HepG2 (cell line): ENCODE measurements at regions not wholly inside any gene's neighbourhood (a gene's known extent, or its start where the extent isn't known, plus 50 kb on each side); places are given as distances from the start of the nearest gene placed in this dataset.

ENCODE experiments used
- ATAC-seq: fragments of 200-7000 bp; cut with Tn5 transposase; 3 replicates; pipeline ENCODE4 v1.9.1; 2020; ENCODE audit warnings: mild to moderate bottlenecking, moderate library complexity
- BruUV-seq: library from RNA; stranded (reverse); fragments of 400-500 nt; replicated peaks from 2 replicates; lab custom pipeline; 2021; lab: Mats Ljungman, UMichigan
- CTCF ChIA-PET: fragments of 300-600 bp; formaldehyde crosslinking; extraction: SDS; loops from one replicate; lab custom pipeline; 2021; ENCODE audit warnings: low total read pairs, inconsistent platforms, low intra/inter-chr PET ratio; lab: Yijun Ruan, JAX
- POLR2A ChIA-PET: fragments of 350-600 bp; sonication (Branson Sonifier 250); formaldehyde crosslinking; loops from one replicate; lab custom pipeline; 2020; ENCODE audit warnings: antibody characterized with exemption, inconsistent platforms; lab: Yijun Ruan, JAX
- DNase-seq: peaks from one replicate; pipeline ENCODE4 v3.0.0-alpha.2; 2015; ENCODE audit warnings: low spot score
- FAIRE-seq: peaks from 3 replicates; lab custom pipeline; 2011; peaks lifted over from hg19 to GRCh38; lab: Jason Lieb, UNC
- H2AFZ ChIP-seq: one replicate; pipeline ENCODE4 v1.6.1; 2011; ENCODE audit warnings: low read length, inconsistent platforms
- H3K27ac ChIP-seq: fragments of 300-600 bp; 3 replicates; pipeline ENCODE4 v1.8.0; 2011; ENCODE audit warnings: mixed run types, mild to moderate bottlenecking, mixed read lengths, low read length, inconsistent platforms; ENCODE audit not compliant: insufficient read depth; ENCODE audit errors: extremely low read length
- H3K27me3 ChIP-seq, 2 experiments: fragments of 200-600 bp in 1 of 2; 2 replicates in 1 of 2; 3 replicates in 1 of 2; pipeline versions ENCODE4 v1.6.0 to v1.8.0; 2011; ENCODE audit warnings: low read length in 2 of 2, mild to moderate bottlenecking in 2 of 2, moderate library complexity in 2 of 2, inconsistent platforms in 1 of 2; ENCODE audit not compliant: insufficient read depth in 2 of 2, control insufficient read depth in 1 of 2
- H3K36me3 ChIP-seq, 2 experiments: fragments of 200-600 bp in 1 of 2; replicated peaks in 1 of 2; 2 replicates in 1 of 2; 3 replicates in 1 of 2; pipeline versions ENCODE4 v1.5.1 to v1.8.0; 2011; ENCODE audit warnings: low read length in 2 of 2, inconsistent platforms in 1 of 2; ENCODE audit not compliant: insufficient read depth in 2 of 2, control insufficient read depth in 1 of 2
- H3K4me1 ChIP-seq: 2 replicates; pipeline ENCODE4 v1.5.1; 2012; ENCODE audit warnings: low read length, inconsistent platforms; ENCODE audit not compliant: insufficient read depth
- H3K4me2 ChIP-seq: 2 replicates; pipeline ENCODE4 v1.6.0; 2011; ENCODE audit warnings: low read depth, low read length, inconsistent platforms
- H3K4me3 ChIP-seq, 3 experiments: fragments of 200-600 bp in 1 of 3; sonication (generic), shearing (Covaris generic) in 1 of 3; replicated peaks in 1 of 3; 2 replicates each; pipeline ENCODE4 v1.5.1; 2011 to 2016; ENCODE audit warnings: low read length in 3 of 3, inconsistent platforms in 2 of 3, low read depth in 2 of 3, mild to moderate bottlenecking in 2 of 3, control low read depth in 1 of 3, mixed read lengths in 1 of 3; ENCODE audit not compliant: insufficient read depth in 1 of 3
- H3K79me2 ChIP-seq: one replicate; pipeline ENCODE4 v1.6.1; 2011; ENCODE audit warnings: low read length, inconsistent platforms; ENCODE audit not compliant: insufficient read depth
- H3K9ac ChIP-seq: 2 replicates; pipeline ENCODE4 v1.6.0; 2011; ENCODE audit warnings: mild to moderate bottlenecking, low read depth, low read length, inconsistent platforms; ENCODE audit not compliant: insufficient read depth
- H3K9me3 ChIP-seq: 2 replicates; pipeline ENCODE4 v1.5.1; 2012; ENCODE audit warnings: mild to moderate bottlenecking, low read length
- H4K20me1 ChIP-seq: 2 replicates; pipeline ENCODE4 v1.6.0; 2011; ENCODE audit warnings: inconsistent platforms, mild to moderate bottlenecking, low read length, moderate library complexity; ENCODE audit not compliant: insufficient read depth
- CENPT ChIP-seq: sonication (generic); formaldehyde crosslinking; IDR thresholded peaks from 2 replicates; pipeline ENCODE4 v1.8.0; 2022; ENCODE audit warnings: low read depth, mild to moderate bottlenecking, moderate library complexity, missing genetic modification reagents
- HDAC2 ChIP-seq: sonication (generic); formaldehyde crosslinking; IDR thresholded peaks from 2 replicates; pipeline ENCODE4 v1.4.0; 2020; ENCODE audit warnings: missing genetic modification reagents
- IRX3 ChIP-seq: sonication (generic); formaldehyde crosslinking; IDR thresholded peaks from 2 replicates; pipeline ENCODE4 v1.8.1; 2023; ENCODE audit warnings: mild to moderate bottlenecking, low read depth, missing genetic modification reagents, borderline replicate concordance
- NFE2L1 ChIP-seq: sonication (generic); formaldehyde crosslinking; IDR thresholded peaks from 2 replicates; pipeline ENCODE4 v1.4.0; 2020; ENCODE audit warnings: missing genetic modification reagents, mild to moderate bottlenecking, borderline replicate concordance
- SALL1 ChIP-seq: sonication (generic); formaldehyde crosslinking; IDR thresholded peaks from 2 replicates; pipeline ENCODE4 v1.8.0; 2022; ENCODE audit warnings: mild to moderate bottlenecking, missing genetic modification reagents
- SP5 ChIP-seq: IDR thresholded peaks from 2 replicates; pipeline ENCODE4 v1.6.1; 2016; ENCODE audit warnings: low read depth, borderline replicate concordance
- TCF7 ChIP-seq: sonication (generic); IDR thresholded peaks from 2 replicates; pipeline ENCODE4 v1.6.1; 2016; ENCODE audit warnings: antibody characterized with exemption, low read depth
- ZBTB10 ChIP-seq: sonication (generic); formaldehyde crosslinking; IDR thresholded peaks from 2 replicates; pipeline ENCODE4 v1.4.0; 2020; ENCODE audit warnings: missing genetic modification reagents, borderline replicate concordance
- ZNF510 ChIP-seq: sonication (generic); formaldehyde crosslinking; IDR thresholded peaks from 2 replicates; pipeline ENCODE4 v1.4.0; 2020; ENCODE audit warnings: low read depth, mild to moderate bottlenecking, missing genetic modification reagents
- ZNF616 ChIP-seq: sonication (generic); formaldehyde crosslinking; IDR thresholded peaks from 2 replicates; pipeline ENCODE4 v1.5.0; 2020; ENCODE audit warnings: low read depth, mild to moderate bottlenecking, missing genetic modification reagents
- ZNF766 ChIP-seq: sonication (generic); formaldehyde crosslinking; IDR thresholded peaks from 2 replicates; pipeline ENCODE4 v1.5.0; 2020; ENCODE audit warnings: missing genetic modification reagents, borderline replicate concordance
- WGBS: methylation state at CpG from one replicate; pipeline ENCODE4 v1.1.6; 2017; ENCODE audit warnings: low lambda C conversion rate; 5-methylcytosine and 5-hydroxymethylcytosine counted together
- in situ Hi-C: cut with HindIII; loops from 2 replicates; pipeline ENCODE4 v1.10.0; 2017; ENCODE audit warnings: low pct_unique_long_range_greater_than_20kb; ENCODE audit not compliant: extremely low pct_ligation_motif_present
- intact Hi-C: fragments of 100-400 bp; cut with micrococcal nuclease; formaldehyde crosslinking; loops from one replicate; pipeline ENCODE4 v1.10.0; 2022; ENCODE audit not compliant: unreplicated experiment
- TF ChIP-seq, protein P1 (sequence below): sonication (generic); formaldehyde crosslinking; IDR thresholded peaks from 2 replicates; pipeline ENCODE4 v1.4.0; 2020; ENCODE audit warnings: low read depth, missing genetic modification reagents

GRCh38 chr4:123312116-123312515, 84.5 kb upstream of the SPRY1 start:
- H3K9me3 ChIP-seq, result no peaks in the 10 kb centered on the region
- peaks cover 26% of the 10 kb centered on the region for H3K4me1 ChIP-seq
- ATAC-seq (no peak), DNase-seq (no peak), FAIRE-seq (no peak)
- no peaks in the 10 kb centered on the region for H4K20me1 ChIP-seq
- H3K79me2 ChIP-seq, result no peaks in the 10 kb centered on the region
- H3K27me3 ChIP-seq, result no peaks in the 10 kb centered on the region
- TF ChIP-seq SP5 (CRISPR knock-in tag) (no peak), SALL1 (CRISPR knock-in tag) (no peak), ZNF616 (CRISPR knock-in tag) (no peak)
- H3K9ac ChIP-seq, result no peak overlapping the region
- peak overlapping the region; percentile 49 for H3K27ac ChIP-seq
- in situ Hi-C loops (no loop called here), intact Hi-C loops (no loop called here)
- no peak overlapping the region for H3K4me3 ChIP-seq
- 100% methylated on average over 1 of the region's 1 CpG for WGBS
- H3K36me3 ChIP-seq, result no peaks in the 10 kb centered on the region
- no TSS peak for BruUV-seq
- ChIA-PET CTCF (no interaction called here), POLR2A (no interaction called here)
- H2AFZ ChIP-seq, result no peak overlapping the region
- no peak overlapping the region for H3K4me2 ChIP-seq

GRCh38 chr4:123312951-123313592, 83.5 kb upstream of the SPRY1 start:
- POLR2A ChIA-PET, result no interaction called here
- no TSS peak for BruUV-seq
- WGBS, result 76% methylated on average over 10 of the region's 10 CpGs
- TF ChIP-seq HDAC2 (CRISPR knock-in tag), result no peak
- no peak for TF ChIP-seq IRX3 (CRISPR knock-in tag)
- no peak for TF ChIP-seq NFE2L1 (CRISPR knock-in tag)
- TF ChIP-seq ZBTB10 (CRISPR knock-in tag), result no peak
- TF ChIP-seq, protein P1, sequence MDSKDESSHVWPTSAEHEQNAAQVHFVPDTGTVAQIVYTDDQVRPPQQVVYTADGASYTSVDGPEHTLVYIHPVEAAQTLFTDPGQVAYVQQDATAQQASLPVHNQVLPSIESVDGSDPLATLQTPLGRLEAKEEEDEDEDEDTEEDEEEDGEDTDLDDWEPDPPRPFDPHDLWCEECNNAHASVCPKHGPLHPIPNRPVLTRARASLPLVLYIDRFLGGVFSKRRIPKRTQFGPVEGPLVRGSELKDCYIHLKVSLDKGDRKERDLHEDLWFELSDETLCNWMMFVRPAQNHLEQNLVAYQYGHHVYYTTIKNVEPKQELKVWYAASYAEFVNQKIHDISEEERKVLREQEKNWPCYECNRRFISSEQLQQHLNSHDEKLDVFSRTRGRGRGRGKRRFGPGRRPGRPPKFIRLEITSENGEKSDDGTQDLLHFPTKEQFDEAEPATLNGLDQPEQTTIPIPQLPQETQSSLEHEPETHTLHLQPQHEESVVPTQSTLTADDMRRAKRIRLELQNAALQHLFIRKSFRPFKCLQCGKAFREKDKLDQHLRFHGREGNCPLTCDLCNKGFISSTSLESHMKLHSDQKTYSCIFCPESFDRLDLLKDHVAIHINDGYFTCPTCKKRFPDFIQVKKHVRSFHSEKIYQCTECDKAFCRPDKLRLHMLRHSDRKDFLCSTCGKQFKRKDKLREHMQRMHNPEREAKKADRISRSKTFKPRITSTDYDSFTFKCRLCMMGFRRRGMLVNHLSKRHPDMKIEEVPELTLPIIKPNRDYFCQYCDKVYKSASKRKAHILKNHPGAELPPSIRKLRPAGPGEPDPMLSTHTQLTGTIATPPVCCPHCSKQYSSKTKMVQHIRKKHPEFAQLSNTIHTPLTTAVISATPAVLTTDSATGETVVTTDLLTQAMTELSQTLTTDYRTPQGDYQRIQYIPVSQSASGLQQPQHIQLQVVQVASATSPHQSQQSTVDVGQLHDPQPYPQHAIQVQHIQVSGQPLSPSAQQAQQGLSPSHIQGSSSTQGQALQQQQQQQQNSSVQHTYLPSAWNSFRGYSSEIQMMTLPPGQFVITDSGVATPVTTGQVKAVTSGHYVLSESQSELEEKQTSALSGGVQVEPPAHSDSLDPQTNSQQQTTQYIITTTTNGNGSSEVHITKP, result no peak
- no peak for TF ChIP-seq ZNF766 (CRISPR knock-in tag)
- TF ChIP-seq TCF7, result peak; percentile 36; the same call in 1 of the 2 replicates
- TF ChIP-seq ZNF510 (CRISPR knock-in tag), result no peak
- no peak for TF ChIP-seq CENPT

More at GRCh38 chr4:123312951-123313592, 83.5 kb upstream of the SPRY1 start:
- DNase-seq, result peak; percentile 72
- in situ Hi-C loops (no loop called here), intact Hi-C loops (no loop called here)
- Histone ChIP-seq H4K20me1 (no peaks in the 10 kb centered on the region), H2AFZ (no peak overlapping the region), H3K9me3 (no peaks in the 10 kb centered on the region), H3K27me3 (no peaks in the 10 kb centered on the region), H3K27ac (peak overlapping the region; percentile 49), H3K4me1 (peaks cover 25% of the 10 kb centered on the region), H3K36me3 (no peaks in the 10 kb centered on the region), H3K4me3 (no peak overlapping the region), H3K4me2 (no peak overlapping the region), H3K9ac (no peak overlapping the region), H3K79me2 (no peaks in the 10 kb centered on the region)
- ATAC-seq, result peak; percentile 67
- CTCF ChIA-PET, result no interaction called here
- FAIRE-seq, result no peak
